ENCODE measurements at regions not wholly inside any gene's neighbourhood (a gene's known extent, or its start where the extent isn't known, plus 50 kb on each side); places are given as distances from the start of the nearest gene placed in this dataset.
A peak's percentile ranks its signal among the peaks of the same experiment; 100 is the strongest.

DNA sequence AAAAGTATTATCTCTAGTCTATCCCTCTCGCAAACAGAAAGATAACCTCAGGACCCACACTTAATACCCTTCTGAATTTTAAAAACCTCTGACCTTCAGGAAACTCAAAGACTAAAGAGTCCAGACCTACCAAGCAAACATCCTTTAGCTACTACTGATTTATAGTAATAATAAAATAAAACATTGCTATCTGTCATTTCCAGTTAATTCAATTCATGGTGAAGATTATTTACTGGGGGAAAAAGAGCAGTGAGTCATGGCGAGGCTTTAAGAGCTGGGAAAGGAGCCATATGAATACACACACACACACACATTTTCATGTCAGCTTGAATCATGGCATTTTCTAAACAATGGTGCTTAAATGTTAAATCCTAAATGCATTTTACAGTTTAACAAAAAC is 87.1 kb downstream of the FAM76B start:
- Histone ChIP-seq H3K4me1 (ENCODE audit: insufficient read depth, low read length) (peaks cover 55% of the 10 kb centered on the region), H3K4me3 (ENCODE audit: low read length) (no peak overlapping the region), H3K27me3 (ENCODE audit: control insufficient read depth in 1 of 2, insufficient read depth in 2 of 2, low read length in 2 of 2) (no peaks in the 10 kb centered on the region), H3K9me3 (ENCODE audit: control insufficient read depth in 1 of 2, insufficient read depth in 1 of 2, low read length in 2 of 2) (no peaks in the 10 kb centered on the region), H3K27ac (ENCODE audit: low read depth in 1 of 2, low read length in 2 of 2) (peak overlapping the region in 1 of 2 donors; percentile 20), H3K36me3 (ENCODE audit: insufficient read depth, low read length) (no peaks in the 10 kb centered on the region)
- H3K27ac Mint-ChIP-seq, result no peak overlapping the region
- H3K9me3 Mint-ChIP-seq, result no peaks in the 10 kb centered on the region
- DNase-seq (peak in 1 of 14 experiments; percentile 20), ATAC-seq (ENCODE audit: poor library complexity) (no peak)
- ChIA-PET CTCF (interaction anchor here (0.9 kb wide), 1 partner anchor 500 kb away, joined by 3 read pairs; no protein-coding TSS in a partner anchor), POLR2A (interaction anchor here (1.5 to 2.7 kb wide), 4 partner anchors 11 to 635 kb away, joined by 4 to 15 read pairs (median 6); partner anchors contain the start of gene SESN3)
- intact Hi-C loops (cut with DNase I, micrococcal nuclease), result loop anchor here (5.0 to 10.0 kb wide), 3 partner anchors 60 to 635 kb away; partner anchors contain the start of gene SRSF8 (in 1 of the 2)
- TF ChIP-seq, protein P1, sequence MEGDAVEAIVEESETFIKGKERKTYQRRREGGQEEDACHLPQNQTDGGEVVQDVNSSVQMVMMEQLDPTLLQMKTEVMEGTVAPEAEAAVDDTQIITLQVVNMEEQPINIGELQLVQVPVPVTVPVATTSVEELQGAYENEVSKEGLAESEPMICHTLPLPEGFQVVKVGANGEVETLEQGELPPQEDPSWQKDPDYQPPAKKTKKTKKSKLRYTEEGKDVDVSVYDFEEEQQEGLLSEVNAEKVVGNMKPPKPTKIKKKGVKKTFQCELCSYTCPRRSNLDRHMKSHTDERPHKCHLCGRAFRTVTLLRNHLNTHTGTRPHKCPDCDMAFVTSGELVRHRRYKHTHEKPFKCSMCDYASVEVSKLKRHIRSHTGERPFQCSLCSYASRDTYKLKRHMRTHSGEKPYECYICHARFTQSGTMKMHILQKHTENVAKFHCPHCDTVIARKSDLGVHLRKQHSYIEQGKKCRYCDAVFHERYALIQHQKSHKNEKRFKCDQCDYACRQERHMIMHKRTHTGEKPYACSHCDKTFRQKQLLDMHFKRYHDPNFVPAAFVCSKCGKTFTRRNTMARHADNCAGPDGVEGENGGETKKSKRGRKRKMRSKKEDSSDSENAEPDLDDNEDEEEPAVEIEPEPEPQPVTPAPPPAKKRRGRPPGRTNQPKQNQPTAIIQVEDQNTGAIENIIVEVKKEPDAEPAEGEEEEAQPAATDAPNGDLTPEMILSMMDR (IDR thresholded peaks at IDR 0.05), result no peak
- no peaks in the 10 kb centered on the region for H3K36me3 Mint-ChIP-seq (ENCODE audit: low read depth)
- H3K4me3 Mint-ChIP-seq, result peak overlapping the region; percentile 26
- H3K27me3 Mint-ChIP-seq, result no peaks in the 10 kb centered on the region
- H3K4me1 Mint-ChIP-seq (ENCODE audit: low read depth), result peaks cover 42% of the 10 kb centered on the region

DNA sequence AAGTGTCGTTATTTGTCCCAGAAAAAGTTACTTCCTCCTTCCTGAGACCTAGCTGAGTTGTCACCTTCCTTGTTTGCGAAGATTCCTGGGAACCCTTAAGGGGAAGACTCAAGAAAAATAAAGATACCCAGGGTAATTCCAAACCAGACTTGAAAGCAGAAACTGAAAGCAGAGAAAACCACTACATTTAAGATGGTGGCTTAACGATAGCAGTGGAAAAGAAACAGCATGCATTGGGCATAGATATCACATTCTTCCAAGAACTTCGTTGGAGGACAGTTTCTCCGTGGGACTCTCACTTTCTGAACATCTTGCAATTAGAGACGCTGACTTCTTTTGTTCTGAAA is 89.1 kb downstream of the FAM76B start:
- H3K27ac Mint-ChIP-seq, result peak overlapping the region; percentile 92
- CTCF ChIA-PET, result interaction anchor here (0.9 to 1.3 kb wide), 2 partner anchors 468 to 548 kb away, joined by 3 to 4 read pairs; no protein-coding TSS in a partner anchor

DNA sequence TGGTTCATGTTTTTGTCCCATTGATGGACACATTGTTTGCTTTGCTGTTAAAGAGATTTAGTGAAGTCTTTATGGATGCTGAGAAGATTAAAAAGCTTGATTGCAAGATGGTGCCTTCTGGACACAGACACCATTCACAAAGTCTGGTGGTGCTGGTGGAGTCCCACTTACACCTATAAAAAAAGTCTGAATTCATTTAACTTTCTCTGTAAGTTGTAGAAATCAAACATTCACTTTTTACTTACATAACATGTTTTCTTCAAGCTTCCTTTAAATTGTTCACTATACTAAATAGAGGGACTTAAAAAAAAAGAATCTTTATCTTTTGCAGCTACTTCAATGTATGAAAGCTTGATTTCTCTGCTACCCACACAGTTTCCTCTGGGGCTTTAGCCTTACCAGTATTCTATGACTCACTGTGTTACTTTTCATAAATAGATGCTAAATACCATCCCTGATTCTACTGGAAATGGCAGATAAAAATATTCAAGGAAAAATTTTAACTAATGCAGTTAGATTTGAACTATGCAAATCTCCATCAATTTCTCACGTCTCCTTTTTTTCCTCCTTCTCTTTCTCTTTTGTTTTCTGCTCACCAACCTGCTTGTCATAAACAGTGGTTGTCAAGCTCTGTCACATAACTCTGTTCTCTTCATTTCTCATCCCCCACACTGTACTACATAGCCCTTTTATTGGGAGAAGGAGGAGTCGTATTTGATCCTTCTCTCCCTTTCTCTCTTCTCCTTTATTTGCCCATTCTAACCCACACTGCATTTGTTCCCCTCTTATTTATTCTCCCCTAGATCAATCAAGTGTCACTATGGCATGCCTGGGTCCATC is 89.7 kb downstream of the FAM76B start:
- Mint-ChIP-seq H3K36me3 (ENCODE audit: low read depth) (no peaks in the 10 kb centered on the region), H3K4me1 (ENCODE audit: low read depth) (peaks cover 48% of the 10 kb centered on the region), H3K27me3 (no peaks in the 10 kb centered on the region), H3K9me3 (no peaks in the 10 kb centered on the region), H3K27ac (peak overlapping the region; percentile 92), H3K4me3 (peak overlapping the region; percentile 66)
- DNase-seq (peak in 4 of 14 experiments; percentile 33 to 60 (median 52)), ATAC-seq (ENCODE audit: poor library complexity) (peak; percentile 82)
- H3K27ac ChIP-seq (ENCODE audit: low read depth in 1 of 2, low read length in 2 of 2), result peak overlapping the region; percentile 78 to 87
- peak overlapping the region; percentile 45 for H3K4me3 ChIP-seq (ENCODE audit: low read length)
- intact Hi-C loops (cut with DNase I, micrococcal nuclease), result loop anchor here (1.0 to 10.0 kb wide), 5 partner anchors 12 to 633 kb away; partner anchors contain the start of gene SRSF8 (in 1 of the 2)
- TF ChIP-seq, protein P1 (IDR thresholded peaks at IDR 0.05), result no peak
- CTCF ChIA-PET, result interaction anchor here (0.9 to 1.3 kb wide), 6 partner anchors 25 to 548 kb away, joined by 3 to 4 read pairs (median 3); no protein-coding TSS in a partner anchor
- peaks cover 0 to 4% of the 10 kb centered on the region in 2 experiments for H3K9me3 ChIP-seq (ENCODE audit: control insufficient read depth in 1 of 2, insufficient read depth in 1 of 2, low read length in 2 of 2)
- POLR2A ChIA-PET, result interaction anchor here (0.7 to 2.6 kb wide), 21 partner anchors 11 to 775 kb away, joined by 3 to 47 read pairs (median 5); partner anchors contain the start of genes CEP57, ENDOD1, FAM76B and SESN3
- no peaks in the 10 kb centered on the region for H3K36me3 ChIP-seq (ENCODE audit: insufficient read depth, low read length)
- H3K27me3 ChIP-seq (ENCODE audit: control insufficient read depth in 1 of 2, insufficient read depth in 2 of 2, low read length in 2 of 2), result no peaks in the 10 kb centered on the region
- peaks cover 56% of the 10 kb centered on the region for H3K4me1 ChIP-seq (ENCODE audit: insufficient read depth, low read length)

More for the DNA sequence above, 89.1 kb downstream of the FAM76B start:
- Histone ChIP-seq H3K4me3 (ENCODE audit: low read length) (peak overlapping the region; percentile 45), H3K36me3 (ENCODE audit: insufficient read depth, low read length) (no peaks in the 10 kb centered on the region), H3K9me3 (ENCODE audit: control insufficient read depth in 1 of 2, insufficient read depth in 1 of 2, low read length in 2 of 2) (peaks cover 0 to 4% of the 10 kb centered on the region in 2 experiments), H3K27me3 (ENCODE audit: control insufficient read depth in 1 of 2, insufficient read depth in 2 of 2, low read length in 2 of 2) (no peaks in the 10 kb centered on the region), H3K27ac (ENCODE audit: low read depth in 1 of 2, low read length in 2 of 2) (peak overlapping the region; percentile 78 to 87), H3K4me1 (ENCODE audit: insufficient read depth, low read length) (peaks cover 62% of the 10 kb centered on the region)
- intact Hi-C loops (cut with DNase I, micrococcal nuclease), result loop anchor here (1.0 to 10.0 kb wide), 4 partner anchors 12 to 633 kb away; partner anchors contain the start of gene SRSF8 (in 1 of the 2)
- peak; percentile 39 for ATAC-seq (ENCODE audit: poor library complexity)
- Mint-ChIP-seq H3K36me3 (ENCODE audit: low read depth) (no peaks in the 10 kb centered on the region), H3K9me3 (no peaks in the 10 kb centered on the region), H3K4me1 (ENCODE audit: low read depth) (peaks cover 48% of the 10 kb centered on the region), H3K27me3 (no peaks in the 10 kb centered on the region), H3K4me3 (peak overlapping the region; percentile 66)
- POLR2A ChIA-PET, result interaction anchor here (1.1 to 2.6 kb wide), 11 partner anchors 11 to 633 kb away, joined by 3 to 47 read pairs (median 11); partner anchors contain the start of genes CEP57, FAM76B, SESN3 and SRSF8
- TF ChIP-seq, protein P1 (IDR thresholded peaks at IDR 0.05), result no peak
- peak in 3 of 14 experiments; percentile 63 to 69 (median 67) for DNase-seq
